ENCODE measurements at regions not wholly inside any gene's neighbourhood (a gene's known extent, or its start where the extent isn't known, plus 50 kb on each side); places are given as distances from the start of the nearest gene placed in this dataset.

DNA sequence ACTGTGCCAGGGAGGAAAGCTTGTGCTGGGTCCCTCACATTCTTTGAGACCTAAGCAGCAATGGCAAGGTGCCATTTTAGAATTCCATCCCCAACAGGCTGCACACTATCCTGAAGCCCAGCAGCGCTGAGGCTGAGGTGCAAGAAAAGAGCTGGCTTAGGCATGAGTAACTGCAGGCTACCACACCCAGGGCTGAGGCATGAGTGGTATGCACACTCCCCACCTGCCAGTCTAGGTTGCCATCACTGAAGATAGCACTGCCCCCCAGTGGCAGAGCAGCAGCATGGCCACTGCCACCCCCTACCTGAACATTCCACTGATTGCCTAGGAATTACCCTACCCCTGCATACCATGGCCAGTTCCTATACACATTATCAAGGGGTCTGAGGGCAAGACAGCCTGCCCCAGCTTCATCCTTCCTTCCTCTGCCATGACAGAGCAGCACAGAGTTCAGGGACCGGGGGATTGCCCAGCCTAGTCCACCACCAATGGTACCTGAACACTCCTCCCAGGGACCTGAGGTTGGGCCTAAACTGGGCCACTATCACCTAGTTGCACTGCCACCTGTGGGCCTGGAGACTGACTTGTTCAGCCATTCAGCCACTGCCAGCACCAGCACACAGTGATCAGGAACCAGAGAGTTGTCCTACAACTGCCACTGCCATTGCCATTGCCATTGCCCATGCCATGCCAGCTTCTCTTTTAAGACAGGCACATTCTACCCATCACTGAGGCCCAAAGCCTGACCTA is 129.8 kb downstream of the SATB1 start:
- intact Hi-C loops (cut with micrococcal nuclease), result loop anchor here (1.0 to 10.0 kb wide), 4 partner anchors 168 to 1695 kb away; no protein-coding TSS in a partner anchor
- ChIA-PET CTCF (interaction anchor here (0.7 to 3.1 kb wide), 4 partner anchors 16 to 455 kb away, joined by 3 to 15 read pairs (median 3); no protein-coding TSS in a partner anchor), POLR2A (no interaction called here)
- Mint-ChIP-seq H3K4me3 (no peak overlapping the region), H3K36me3 (ENCODE audit: low read depth) (peaks cover 2% of the 10 kb centered on the region), H3K27me3 (no peaks in the 10 kb centered on the region), H3K4me1 (peaks cover 5% of the 10 kb centered on the region), H3K9me3 (peaks cover 21% of the 10 kb centered on the region), H3K27ac (no peak overlapping the region)
- peak; percentile 29 for DNase-seq
- peak; percentile 77 for ATAC-seq (ENCODE audit: low read depth)
- TF ChIP-seq CTCF (IDR thresholded peaks at IDR 0.05), result peak; percentile 42

- no peaks in the 10 kb centered on the region for H3K36me3 Mint-ChIP-seq (ENCODE audit: low read depth)
- CTCF ChIA-PET, result no interaction called here
- TF ChIP-seq CTCF (IDR thresholded peaks at IDR 0.05), result no peak
- POLR2A ChIA-PET, result no interaction called here
- H3K9me3 Mint-ChIP-seq, result no peaks in the 10 kb centered on the region
- peaks cover 4% of the 10 kb centered on the region for H3K4me1 Mint-ChIP-seq
- H3K27ac Mint-ChIP-seq, result no peak overlapping the region
- ATAC-seq (ENCODE audit: low read depth) (no peak), DNase-seq (no peak)
- no peaks in the 10 kb centered on the region for H3K27me3 Mint-ChIP-seq
- intact Hi-C loops (cut with micrococcal nuclease), result loop anchor here (10.0 kb wide), 2 partner anchors 295 to 645 kb away; no protein-coding TSS in a partner anchor
- no peak overlapping the region for H3K4me3 Mint-ChIP-seq
Measured at GRCh38 chr3:18290157-18290556, 135.0 kb downstream of the SATB1 start.

DNA sequence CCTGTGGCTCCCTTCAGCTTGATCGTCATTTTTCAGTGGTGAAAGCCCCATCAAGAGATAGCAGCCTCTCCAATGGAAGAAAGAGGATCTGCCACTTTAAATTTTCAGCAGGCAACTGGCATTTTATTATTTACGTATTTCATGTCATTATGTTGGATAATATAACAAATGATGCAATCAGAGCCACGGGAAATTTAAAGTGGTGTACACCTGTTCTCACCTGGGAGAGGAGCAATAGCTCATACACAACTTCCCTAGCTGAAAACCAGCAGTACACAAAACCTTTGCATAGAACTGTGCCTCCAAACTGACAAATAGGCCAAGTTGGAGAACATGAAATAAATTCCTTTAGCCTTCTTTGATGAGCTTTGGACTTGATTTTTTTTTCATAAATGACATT is 136.9 kb downstream of the SATB1 start:
- no peaks in the 10 kb centered on the region for H3K27me3 Mint-ChIP-seq
- intact Hi-C loops (cut with micrococcal nuclease), result no loop called here
- DNase-seq, result no peak
- TF ChIP-seq CTCF (IDR thresholded peaks at IDR 0.05), result no peak
- no peaks in the 10 kb centered on the region for H3K4me1 Mint-ChIP-seq
- no peak for ATAC-seq (ENCODE audit: low read depth)
- no peak overlapping the region for H3K27ac Mint-ChIP-seq
- H3K9me3 Mint-ChIP-seq, result no peaks in the 10 kb centered on the region
- H3K36me3 Mint-ChIP-seq (ENCODE audit: low read depth), result no peaks in the 10 kb centered on the region
- ChIA-PET CTCF (interaction anchor here (0.6 kb wide), 1 partner anchor 333 kb away, joined by 3 read pairs; no protein-coding TSS in a partner anchor), POLR2A (no interaction called here)
- no peak overlapping the region for H3K4me3 Mint-ChIP-seq

DNA sequence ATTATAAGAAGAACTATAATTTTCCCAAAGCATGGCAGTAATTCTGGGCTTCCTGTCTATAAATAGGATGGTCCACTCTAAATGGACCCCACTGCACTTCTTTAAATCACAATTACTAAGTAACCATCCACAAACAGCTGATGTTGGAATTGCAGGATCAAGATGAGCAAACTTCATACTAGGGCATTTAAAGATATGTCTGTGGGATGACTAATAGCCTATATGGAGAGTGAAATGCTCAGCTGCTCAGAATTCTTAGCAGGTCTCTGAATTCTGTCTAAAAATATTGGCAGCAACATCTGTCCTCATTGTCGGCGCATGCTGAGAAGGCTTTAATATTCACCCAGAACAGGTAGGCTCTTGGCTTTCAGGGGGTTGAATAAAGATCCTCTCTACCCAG is 140.4 kb downstream of the SATB1 start:
- intact Hi-C loops (cut with micrococcal nuclease), result no loop called here
- ChIA-PET CTCF (no interaction called here), POLR2A (no interaction called here)
- Mint-ChIP-seq H3K36me3 (ENCODE audit: low read depth) (no peaks in the 10 kb centered on the region), H3K27me3 (peaks cover 8% of the 10 kb centered on the region), H3K9me3 (no peaks in the 10 kb centered on the region), H3K27ac (no peak overlapping the region), H3K4me1 (no peaks in the 10 kb centered on the region), H3K4me3 (no peak overlapping the region)
- DNase-seq (no peak), ATAC-seq (ENCODE audit: low read depth) (no peak)
- TF ChIP-seq CTCF (IDR thresholded peaks at IDR 0.05), result no peak

DNA sequence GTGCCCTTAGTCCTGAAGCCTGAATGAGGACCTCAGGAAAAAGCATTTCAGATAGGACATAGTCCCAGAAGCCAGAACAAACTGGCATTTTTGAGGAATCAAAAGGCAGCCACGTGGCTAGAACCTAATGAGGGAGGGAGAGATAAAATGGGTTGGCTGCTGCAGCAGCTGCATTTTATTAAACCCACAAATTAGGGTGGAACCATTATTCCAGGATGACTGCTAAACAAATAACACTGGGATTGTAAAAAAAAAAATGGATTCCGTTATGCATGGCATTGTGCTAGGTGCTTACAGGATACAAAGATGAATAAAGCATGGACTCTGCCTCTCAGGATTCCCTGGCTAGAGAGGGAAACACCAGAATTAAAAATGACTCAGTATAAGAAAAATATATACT is 141.5 kb downstream of the SATB1 start:
- POLR2A ChIA-PET, result no interaction called here

More for the DNA sequence above, 141.5 kb downstream of the SATB1 start:
- Mint-ChIP-seq H3K36me3 (ENCODE audit: low read depth) (no peaks in the 10 kb centered on the region), H3K4me3 (no peak overlapping the region), H3K4me1 (no peaks in the 10 kb centered on the region), H3K9me3 (no peaks in the 10 kb centered on the region), H3K27me3 (peaks cover 8% of the 10 kb centered on the region), H3K27ac (no peak overlapping the region)
- DNase-seq (no peak), ATAC-seq (ENCODE audit: low read depth) (no peak)
- CTCF ChIA-PET, result no interaction called here
- TF ChIP-seq CTCF (IDR thresholded peaks at IDR 0.05), result no peak
- intact Hi-C loops (cut with micrococcal nuclease), result no loop called here
